ENCODE measurements at regions not wholly inside any gene's neighbourhood (a gene's known extent, or its start where the extent isn't known, plus 50 kb on each side); places are given as distances from the start of the nearest gene placed in this dataset.

DNA sequence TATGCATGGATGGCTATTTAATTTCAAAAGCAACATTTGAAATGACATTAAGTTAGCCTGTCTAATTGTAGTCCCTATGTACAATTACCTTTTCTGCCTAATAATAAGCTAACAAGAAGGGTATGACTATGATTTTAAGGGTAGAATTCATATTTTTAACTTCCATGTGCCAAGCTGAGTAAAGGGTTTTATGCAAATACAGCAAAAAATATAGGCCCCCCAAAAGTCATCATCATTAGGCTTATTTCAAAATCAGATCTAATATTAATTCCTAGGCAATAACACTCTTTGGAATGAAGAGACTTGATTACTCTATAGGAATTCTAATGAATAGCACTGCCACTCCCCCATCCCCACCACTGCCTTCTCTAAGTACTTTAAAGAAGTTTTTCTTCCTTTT lies 155.9 kb upstream of the DYNLRB2 start:
- Histone ChIP-seq H3K27me3 (peaks cover 0 to 12% (median 0%) of the 10 kb centered on the region in 4 donors), H3K9me3 (no peaks in the 10 kb centered on the region), H3K4me1 (no peaks in the 10 kb centered on the region), H3K4me3 (no peak overlapping the region), H3K36me3 (no peaks in the 10 kb centered on the region), H3K27ac (replicated peaks in 1 of 4) (no peak overlapping the region)
- no peak for DNase-seq (ENCODE audit: extremely low spot score)
- TF ChIP-seq, protein P1, sequence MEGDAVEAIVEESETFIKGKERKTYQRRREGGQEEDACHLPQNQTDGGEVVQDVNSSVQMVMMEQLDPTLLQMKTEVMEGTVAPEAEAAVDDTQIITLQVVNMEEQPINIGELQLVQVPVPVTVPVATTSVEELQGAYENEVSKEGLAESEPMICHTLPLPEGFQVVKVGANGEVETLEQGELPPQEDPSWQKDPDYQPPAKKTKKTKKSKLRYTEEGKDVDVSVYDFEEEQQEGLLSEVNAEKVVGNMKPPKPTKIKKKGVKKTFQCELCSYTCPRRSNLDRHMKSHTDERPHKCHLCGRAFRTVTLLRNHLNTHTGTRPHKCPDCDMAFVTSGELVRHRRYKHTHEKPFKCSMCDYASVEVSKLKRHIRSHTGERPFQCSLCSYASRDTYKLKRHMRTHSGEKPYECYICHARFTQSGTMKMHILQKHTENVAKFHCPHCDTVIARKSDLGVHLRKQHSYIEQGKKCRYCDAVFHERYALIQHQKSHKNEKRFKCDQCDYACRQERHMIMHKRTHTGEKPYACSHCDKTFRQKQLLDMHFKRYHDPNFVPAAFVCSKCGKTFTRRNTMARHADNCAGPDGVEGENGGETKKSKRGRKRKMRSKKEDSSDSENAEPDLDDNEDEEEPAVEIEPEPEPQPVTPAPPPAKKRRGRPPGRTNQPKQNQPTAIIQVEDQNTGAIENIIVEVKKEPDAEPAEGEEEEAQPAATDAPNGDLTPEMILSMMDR (IDR thresholded peaks at IDR 0.05) = no peak
- TF ChIP-seq POLR2A (IDR thresholded peaks at IDR 0.05; ENCODE audit: low read depth) (no peak), EP300 (IDR thresholded peaks at IDR 0.05) (no peak), POLR2AphosphoS5 (IDR thresholded peaks at IDR 0.05) (no peak)
- intact Hi-C loops (cut with DNase I) = no loop called here

DNA sequence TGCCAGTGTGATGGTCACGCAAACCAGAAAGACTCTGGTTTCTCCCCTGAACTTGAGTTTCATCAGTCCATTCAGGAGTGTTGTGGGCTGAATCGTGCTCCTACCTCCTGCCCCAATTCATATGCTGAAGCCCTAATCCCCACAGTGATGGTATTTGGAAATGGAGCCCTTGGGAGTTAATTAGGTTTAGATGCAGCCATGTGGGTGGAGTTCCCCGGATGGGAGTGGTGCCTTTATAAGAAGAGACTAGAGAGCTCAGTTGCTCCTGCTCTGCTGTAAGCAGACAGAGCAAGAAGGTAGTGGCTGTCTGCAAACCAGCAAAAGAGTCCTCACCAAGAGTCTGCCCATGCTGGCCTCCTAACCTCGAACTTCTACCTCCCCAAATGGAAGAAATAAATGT lies 160.3 kb upstream of the DYNLRB2 start:
- TF ChIP-seq, protein P1 (IDR thresholded peaks at IDR 0.05) = no peak
- no peak for TF ChIP-seq EP300 (IDR thresholded peaks at IDR 0.05)
- TF ChIP-seq POLR2AphosphoS5 (IDR thresholded peaks at IDR 0.05) = no peak
- TF ChIP-seq POLR2A (IDR thresholded peaks at IDR 0.05; ENCODE audit: low read depth) = no peak
- no peaks in the 10 kb centered on the region for H3K4me1 ChIP-seq
- H3K4me3 ChIP-seq = no peak overlapping the region
- no peaks in the 10 kb centered on the region for H3K36me3 ChIP-seq
- intact Hi-C loops (cut with DNase I) = no loop called here
- H3K27me3 ChIP-seq = peaks cover 0 to 3% (median 0%) of the 10 kb centered on the region in 4 donors
- peak; percentile 37 for DNase-seq (ENCODE audit: extremely low spot score)
- H3K27ac ChIP-seq (replicated peaks in 1 of 4) = no peak overlapping the region
- 84% methylated on average over 4 of the region's 4 CpGs for WGBS
- no peaks in the 10 kb centered on the region for H3K9me3 ChIP-seq

DNA sequence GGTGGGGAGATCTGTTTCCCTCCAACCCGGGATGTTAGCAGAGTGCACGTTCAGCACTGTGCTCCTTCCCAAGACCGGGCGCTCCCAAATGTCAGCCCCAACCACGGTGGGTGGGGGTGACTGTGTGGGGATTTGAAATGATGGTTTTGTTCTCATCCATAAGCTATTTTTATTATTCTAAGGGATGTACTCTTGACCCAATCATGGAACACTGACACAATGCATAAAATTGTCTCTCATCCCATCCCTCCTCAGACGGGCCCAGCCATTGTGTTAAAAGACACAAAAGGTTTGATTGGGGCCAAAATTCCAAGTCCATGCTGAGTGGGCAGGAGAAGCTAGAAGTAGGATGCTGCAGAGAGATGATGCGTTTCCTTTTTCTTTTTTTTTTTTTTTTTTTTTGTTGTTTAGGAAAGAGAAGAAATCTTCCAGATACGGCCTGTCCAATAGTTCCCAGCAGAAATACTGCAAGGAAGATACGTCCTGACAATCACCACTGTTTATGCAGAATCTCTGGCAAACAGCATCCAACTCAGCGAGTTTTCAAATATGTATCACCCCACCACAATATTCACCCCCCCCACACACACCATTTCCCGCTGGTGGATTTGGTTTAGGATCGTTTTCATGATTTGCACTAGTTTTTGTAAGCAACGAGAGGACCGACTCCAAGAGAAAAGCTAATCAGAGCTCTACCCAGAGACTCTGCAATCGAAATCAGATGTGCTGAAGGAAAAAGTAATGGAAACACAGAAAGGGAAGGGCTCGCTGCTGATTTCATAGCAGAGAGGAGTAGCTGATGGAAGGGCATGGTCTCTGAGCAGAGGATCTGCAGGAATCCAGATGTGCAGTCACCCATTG lies 163.5 kb upstream of the DYNLRB2 start:
- Histone ChIP-seq H3K4me1 (no peaks in the 10 kb centered on the region), H3K36me3 (no peaks in the 10 kb centered on the region), H3K9me3 (no peaks in the 10 kb centered on the region), H3K27me3 (peaks cover 0 to 3% (median 0%) of the 10 kb centered on the region in 4 donors), H3K27ac (replicated peaks in 1 of 4) (no peak overlapping the region), H3K4me3 (no peak overlapping the region)
- intact Hi-C loops (cut with DNase I) = no loop called here
- no peak for DNase-seq (ENCODE audit: extremely low spot score)
- WGBS = 54% methylated on average over 16 of the region's 16 CpGs
- TF ChIP-seq POLR2AphosphoS5 (IDR thresholded peaks at IDR 0.05) (no peak), EP300 (IDR thresholded peaks at IDR 0.05) (no peak), POLR2A (IDR thresholded peaks at IDR 0.05; ENCODE audit: low read depth) (no peak)
- TF ChIP-seq, protein P1 (IDR thresholded peaks at IDR 0.05) = no peak

DNA sequence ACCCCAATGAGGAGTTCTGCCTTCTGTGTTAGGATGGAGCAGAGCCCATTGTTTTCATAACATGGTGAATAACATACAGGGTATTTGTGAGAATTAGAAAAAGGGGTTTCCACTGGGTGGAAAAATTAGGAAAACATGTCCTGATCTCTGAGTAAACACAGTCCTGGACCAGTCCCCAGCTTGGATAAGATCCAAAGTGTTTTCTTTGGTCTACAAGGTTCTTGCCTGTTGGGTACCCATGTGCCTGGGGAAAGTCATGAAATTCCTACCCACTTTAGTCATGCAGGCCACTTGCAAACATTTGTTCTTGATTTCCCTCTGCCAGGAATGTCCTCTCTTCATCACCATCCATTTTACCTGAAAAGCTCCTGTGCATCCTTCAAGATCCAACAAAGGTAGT lies 164.8 kb upstream of the DYNLRB2 start:
- H3K36me3 ChIP-seq = no peaks in the 10 kb centered on the region
- no peaks in the 10 kb centered on the region for H3K9me3 ChIP-seq
- DNase-seq (ENCODE audit: extremely low spot score) = no peak
- TF ChIP-seq, protein P1 (IDR thresholded peaks at IDR 0.05) = no peak
- TF ChIP-seq EP300 (IDR thresholded peaks at IDR 0.05) (no peak), POLR2A (IDR thresholded peaks at IDR 0.05; ENCODE audit: low read depth) (no peak), POLR2AphosphoS5 (IDR thresholded peaks at IDR 0.05) (no peak)
- no peak overlapping the region for H3K4me3 ChIP-seq
- no peaks in the 10 kb centered on the region for H3K27me3 ChIP-seq
- intact Hi-C loops (cut with DNase I) = no loop called here
- H3K27ac ChIP-seq (replicated peaks in 1 of 4) = no peak overlapping the region
- H3K4me1 ChIP-seq = no peaks in the 10 kb centered on the region

Measured in esophagus muscularis mucosa (tissue), 4 donors.